H1 (cell line): ENCODE measurements at regions not wholly inside any gene's neighbourhood (a gene's known extent, or its start where the extent isn't known, plus 50 kb on each side); places are given as distances from the start of the nearest gene placed in this dataset.
A peak's percentile ranks its signal among the peaks of the same experiment; 100 is the strongest.
"Not testable (repeated sequence)": the region's sequence is repeated elsewhere in the genome, so short reads cannot be mapped to it uniquely, and the experiment has no call there.

Experiments used
- CTCF ChIA-PET: fragments of 300-600 bp; sonication (Branson Sonifier 250); formaldehyde crosslinking; loops from one replicate; lab custom pipeline; 2021; ENCODE audit not compliant: partially characterized antibody; lab: Charles Lee
- POLR2A ChIA-PET: fragments of 300-600 bp; sonication (Branson Sonifier 250); formaldehyde crosslinking; loops from one replicate; lab custom pipeline; 2021; ENCODE audit warnings: inconsistent platforms; ENCODE audit not compliant: partially characterized antibody; lab: Charles Lee
- DNase-seq, 2 experiments: peaks; one replicate each; pipeline versions ENCODE4 v3.0.0 to v3.0.0-alpha.2; 2010 to 2022; ENCODE audit warnings: low spot score in 2 of 2, low read depth in 1 of 2, mixed read lengths in 1 of 2
- FAIRE-seq: peaks from 2 replicates; lab custom pipeline; 2011; peaks lifted over from hg19 to GRCh38; lab: Jason Lieb, UNC
- H2AFZ ChIP-seq: 2 replicates; pipeline ENCODE4 v1.8.1; 2012; ENCODE audit warnings: low read length, inconsistent platforms
- H2AK5ac ChIP-seq: 2 replicates; pipeline ENCODE4 v1.6.1; 2013; ENCODE audit warnings: low read depth, low read length
- H2BK120ac ChIP-seq: replicated peaks from 2 replicates; pipeline ENCODE3; 2013; ENCODE audit warnings: low read depth, low read length, inconsistent platforms
- H2BK12ac ChIP-seq: 2 replicates; pipeline ENCODE4 v1.6.1; 2013; ENCODE audit warnings: low read depth, low read length
- H2BK15ac ChIP-seq: 2 replicates; pipeline ENCODE4 v1.6.1; 2013; ENCODE audit warnings: low read length
- H2BK20ac ChIP-seq: 2 replicates; pipeline ENCODE4 v1.6.1; 2013; ENCODE audit warnings: low read length
- H2BK5ac ChIP-seq: 2 replicates; pipeline ENCODE4 v1.6.1; 2013; ENCODE audit warnings: low read depth, low read length
- H3K14ac ChIP-seq: 2 replicates; pipeline ENCODE4 v1.6.1; 2013; ENCODE audit warnings: inconsistent platforms; ENCODE audit not compliant: insufficient read length
- H3K18ac ChIP-seq: 2 replicates; pipeline ENCODE4 v1.6.1; 2013; ENCODE audit warnings: low read length; ENCODE audit errors: extremely low read depth
- H3K23ac ChIP-seq: 2 replicates; pipeline ENCODE4 v1.6.1; 2013; ENCODE audit warnings: inconsistent platforms; ENCODE audit not compliant: insufficient read length
- H3K23me2 ChIP-seq: 2 replicates; pipeline ENCODE4 v1.6.1; 2013; ENCODE audit warnings: low read depth, low read length
- H3K27ac ChIP-seq: 2 replicates; pipeline ENCODE4 v1.6.1; 2011; ENCODE audit warnings: low read depth, low read length, inconsistent platforms
- H3K27me3 ChIP-seq, 4 experiments: replicated peaks in 1 of 4; 1 replicate in 1 of 4; 2 replicates in 3 of 4; pipeline versions ENCODE4 v1.6.1 to v1.8.1; 2011 to 2013; ENCODE audit warnings: low read length in 3 of 4, mild to moderate bottlenecking in 3 of 4, inconsistent platforms in 2 of 4, mixed read lengths in 2 of 4, moderate library complexity in 1 of 4; ENCODE audit not compliant: control insufficient read depth in 3 of 4, insufficient read depth in 3 of 4; ENCODE audit errors: extremely low read depth in 1 of 4
- H3K36me3 ChIP-seq, 4 experiments: 2 replicates each; pipeline versions ENCODE4 v1.6.1 to v1.8.1; 2011 to 2013; ENCODE audit warnings: mild to moderate bottlenecking in 4 of 4, low read length in 3 of 4, moderate library complexity in 2 of 4, control low read depth in 1 of 4, inconsistent platforms in 1 of 4; ENCODE audit not compliant: insufficient read depth in 4 of 4, control insufficient read depth in 2 of 4
- H3K4ac ChIP-seq: replicated peaks from 2 replicates; pipeline ENCODE3; 2013; ENCODE audit warnings: low read length, low read depth, mixed read lengths, inconsistent platforms; ENCODE audit not compliant: insufficient read length
- H3K4me1 ChIP-seq, 4 experiments: replicated peaks in 1 of 4; 1 replicate in 1 of 4; 2 replicates in 3 of 4; pipeline versions ENCODE4 v1.6.1 to v1.8.1; 2011 to 2013; ENCODE audit warnings: low read length in 3 of 4, inconsistent platforms in 2 of 4, mixed read lengths in 1 of 4; ENCODE audit not compliant: insufficient read depth in 4 of 4, control insufficient read depth in 3 of 4
- H3K4me2 ChIP-seq, 2 experiments: 2 replicates each; pipeline versions ENCODE4 v1.6.1 to v1.8.1; 2011 to 2013; ENCODE audit warnings: low read depth in 2 of 2, low read length in 2 of 2, control low read depth in 1 of 2, inconsistent platforms in 1 of 2, mild to moderate bottlenecking in 1 of 2; ENCODE audit not compliant: insufficient read depth in 1 of 2
- H3K4me3 ChIP-seq, 4 experiments: fragments of 200-600, 300-600 bp in 1 of 4; sonication (generic), shearing (Covaris generic), sonication (Bioruptor Twin) in 1 of 4; 2 replicates each; pipeline versions ENCODE4 v1.5.1 to v1.8.1; 2011 to 2016; ENCODE audit warnings: low read length in 4 of 4, low read depth in 3 of 4, control low read depth in 2 of 4, inconsistent platforms in 2 of 4, mild to moderate bottlenecking in 2 of 4, mixed read lengths in 1 of 4, moderate library complexity in 1 of 4; ENCODE audit not compliant: insufficient read depth in 2 of 4; ENCODE audit errors: extremely low read depth in 1 of 4
- H3K56ac ChIP-seq: replicated peaks from 2 replicates; pipeline ENCODE3; 2013; ENCODE audit warnings: low read depth, mild to moderate bottlenecking, mixed read lengths, low read length, inconsistent platforms; ENCODE audit not compliant: insufficient read length
- H3K79me1 ChIP-seq: 2 replicates; pipeline ENCODE4 v1.6.1; 2013; ENCODE audit warnings: low read depth, low read length, control low read depth
- H3K79me2 ChIP-seq, 2 experiments: 2 replicates each; pipeline versions ENCODE4 v1.6.1 to v1.8.1; 2012 to 2013; ENCODE audit warnings: low read length in 2 of 2, mild to moderate bottlenecking in 2 of 2, inconsistent platforms in 1 of 2; ENCODE audit not compliant: insufficient read depth in 2 of 2, control insufficient read depth in 1 of 2
- H3K9ac ChIP-seq, 4 experiments: replicated peaks in 1 of 4; 1 replicate in 1 of 4; 2 replicates in 3 of 4; pipeline versions ENCODE4 v1.6.1 to v1.8.1; 2011 to 2013; ENCODE audit warnings: low read depth in 3 of 4, low read length in 3 of 4, control low read depth in 2 of 4, mild to moderate bottlenecking in 2 of 4, moderate library complexity in 2 of 4, inconsistent platforms in 1 of 4; ENCODE audit errors: extremely low read depth in 1 of 4
- H3K9me3 ChIP-seq, 2 experiments: 2 replicates each; pipeline versions ENCODE4 v1.6.1 to v1.8.1; 2012 to 2013; ENCODE audit warnings: mild to moderate bottlenecking in 2 of 2, moderate library complexity in 2 of 2, control low read depth in 1 of 2, inconsistent platforms in 1 of 2, low read depth in 1 of 2, low read length in 1 of 2, mixed read lengths in 1 of 2; ENCODE audit not compliant: insufficient read depth in 2 of 2
- H4K20me1 ChIP-seq, 2 experiments: replicated peaks in 1 of 2; 2 replicates each; pipeline versions ENCODE3 to v1.8.1; 2011 to 2013; ENCODE audit warnings: inconsistent platforms in 2 of 2, low read length in 2 of 2, mild to moderate bottlenecking in 1 of 2; ENCODE audit not compliant: insufficient read depth in 2 of 2, control insufficient read depth in 1 of 2
- H4K5ac ChIP-seq: 2 replicates; pipeline ENCODE4 v1.6.1; 2013; ENCODE audit warnings: low read length, low read depth, mixed read lengths, inconsistent platforms; ENCODE audit not compliant: insufficient read length
- H4K8ac ChIP-seq: 2 replicates; pipeline ENCODE4 v1.8.0; 2013; ENCODE audit warnings: mild to moderate bottlenecking, moderate library complexity, low read length, inconsistent platforms; ENCODE audit not compliant: insufficient read depth; ENCODE audit errors: extremely low read depth
- H4K91ac ChIP-seq: replicated peaks from 2 replicates; pipeline ENCODE3; 2013; ENCODE audit warnings: low read length, mixed read lengths, inconsistent platforms; ENCODE audit not compliant: insufficient read length
- WGBS, 2 experiments: shearing (Covaris generic) in 1 of 2; methylation state at CpG; one replicate each; pipeline versions ENCODE4 v1.1.6 to v1.1.7; 2013 to 2015; ENCODE audit warnings: low lambda C conversion rate in 2 of 2, mixed read lengths in 2 of 2, inconsistent platforms in 1 of 2, low coverage in 1 of 2, missing lambda C conversion rate in 1 of 2; ENCODE audit not compliant: insufficient replicate concordance in 2 of 2, insufficient coverage in 1 of 2, insufficient read length in 1 of 2; ENCODE audit errors: extremely low coverage in 1 of 2, missing lambda C conversion rate in 1 of 2; 5-methylcytosine and 5-hydroxymethylcytosine counted together

DNA sequence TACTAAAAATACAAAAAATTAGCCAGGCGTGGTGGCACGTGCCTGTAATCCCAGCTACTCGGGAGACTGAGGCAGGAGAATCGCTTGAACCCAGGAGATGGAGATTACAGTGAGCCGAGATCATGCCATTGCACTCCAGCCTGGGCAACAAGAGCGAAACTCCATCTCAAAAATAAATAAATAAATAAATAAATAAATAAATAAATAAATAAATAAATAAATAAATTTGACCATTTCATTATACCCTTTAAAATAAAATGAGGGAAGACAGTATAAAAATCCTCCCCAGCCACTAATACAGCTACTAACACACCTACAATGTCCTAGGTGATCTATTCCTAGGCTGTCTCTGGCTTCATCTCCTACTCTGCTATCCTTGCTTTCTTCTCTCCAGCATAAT, 562.8 kb downstream of the ZBBX start:
- H3K4me1 ChIP-seq, POLR2A ChIA-PET, H3K79me1 ChIP-seq, H2BK120ac ChIP-seq, H3K14ac ChIP-seq, H2BK15ac ChIP-seq, H2AK5ac ChIP-seq, H3K4me2 ChIP-seq, H3K27me3 ChIP-seq, H3K4me3 ChIP-seq, H3K27ac ChIP-seq, CTCF ChIA-PET, H4K20me1 ChIP-seq, H2BK5ac ChIP-seq, H3K9ac ChIP-seq, H3K9me3 ChIP-seq, H4K5ac ChIP-seq, H3K18ac ChIP-seq, H3K23me2 ChIP-seq, H3K23ac ChIP-seq, H4K91ac ChIP-seq, FAIRE-seq, H3K4ac ChIP-seq, DNase-seq, H3K79me2 ChIP-seq, H2BK20ac ChIP-seq, H2BK12ac ChIP-seq, H2AFZ ChIP-seq, H3K36me3 ChIP-seq, H4K8ac ChIP-seq: not testable (repeated sequence)
- WGBS, 2 experiments, result 97% methylated on average over 6 of the region's 6 CpGs; no CpG with 5 or more reads in 1 of the 2 experiments
- H3K56ac ChIP-seq, result peak overlapping the region; percentile 39
